ENCODE measurements at regions not wholly inside any gene's neighbourhood (a gene's known extent, or its start where the extent isn't known, plus 50 kb on each side); places are given as distances from the start of the nearest gene placed in this dataset.

DNA sequence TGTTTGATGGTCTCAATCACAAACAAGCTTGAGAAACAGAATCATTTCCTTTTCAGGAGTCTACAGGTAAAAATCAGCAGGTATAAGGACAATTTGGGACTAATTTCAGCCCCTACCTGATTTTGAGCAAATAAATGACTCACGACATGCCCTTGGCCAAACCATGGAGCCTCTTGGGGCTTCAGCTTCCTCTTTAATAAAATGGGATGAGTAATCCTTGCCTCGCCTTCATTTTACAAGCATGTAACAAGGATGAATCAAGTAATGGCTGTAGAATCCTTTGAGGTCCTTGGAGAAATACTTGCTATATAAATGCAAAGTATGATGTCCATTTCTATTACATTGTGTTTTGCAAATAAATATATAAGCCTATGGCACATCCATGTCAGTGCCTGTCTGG lies 212.8 kb upstream of the PODXL start:
- Histone ChIP-seq H3K4me1 (replicated peaks; ENCODE audit: insufficient read depth) (no peaks in the 10 kb centered on the region), H2AFZ (no peak overlapping the region), H3K27me3 (ENCODE audit: insufficient read depth, low read depth) (peaks cover 59% of the 10 kb centered on the region), H3K36me3 (ENCODE audit: low read depth) (no peaks in the 10 kb centered on the region), H3K27ac (no peak overlapping the region), H4K20me1 (ENCODE audit: insufficient read depth) (no peaks in the 10 kb centered on the region), H3F3A (ENCODE audit: insufficient read depth, low read depth) (no peaks in the 10 kb centered on the region), H3K79me2 (ENCODE audit: low read depth) (no peaks in the 10 kb centered on the region), H3K4me3 (no peak overlapping the region), H3K9me2 (ENCODE audit: insufficient read depth) (no peaks in the 10 kb centered on the region), H3K4me2 (no peak overlapping the region), H3K9me3 (ENCODE audit: insufficient read depth, low read depth) (no peaks in the 10 kb centered on the region)
- BruUV-seq (replicated peaks) = no TSS peak
- ChIA-PET POLR2A (ENCODE audit: unreplicated experiment) (no interaction called here), CTCF (no interaction called here)
- intact Hi-C loops (cut with micrococcal nuclease; ENCODE audit: unreplicated experiment) = no loop called here
- peak in 1 of 2 experiments; percentile 40 for DNase-seq
- no peak for TF ChIP-seq EZH2 (IDR thresholded peaks at IDR 0.05; ENCODE audit: low read depth)
- TF ChIP-seq, protein P1, sequence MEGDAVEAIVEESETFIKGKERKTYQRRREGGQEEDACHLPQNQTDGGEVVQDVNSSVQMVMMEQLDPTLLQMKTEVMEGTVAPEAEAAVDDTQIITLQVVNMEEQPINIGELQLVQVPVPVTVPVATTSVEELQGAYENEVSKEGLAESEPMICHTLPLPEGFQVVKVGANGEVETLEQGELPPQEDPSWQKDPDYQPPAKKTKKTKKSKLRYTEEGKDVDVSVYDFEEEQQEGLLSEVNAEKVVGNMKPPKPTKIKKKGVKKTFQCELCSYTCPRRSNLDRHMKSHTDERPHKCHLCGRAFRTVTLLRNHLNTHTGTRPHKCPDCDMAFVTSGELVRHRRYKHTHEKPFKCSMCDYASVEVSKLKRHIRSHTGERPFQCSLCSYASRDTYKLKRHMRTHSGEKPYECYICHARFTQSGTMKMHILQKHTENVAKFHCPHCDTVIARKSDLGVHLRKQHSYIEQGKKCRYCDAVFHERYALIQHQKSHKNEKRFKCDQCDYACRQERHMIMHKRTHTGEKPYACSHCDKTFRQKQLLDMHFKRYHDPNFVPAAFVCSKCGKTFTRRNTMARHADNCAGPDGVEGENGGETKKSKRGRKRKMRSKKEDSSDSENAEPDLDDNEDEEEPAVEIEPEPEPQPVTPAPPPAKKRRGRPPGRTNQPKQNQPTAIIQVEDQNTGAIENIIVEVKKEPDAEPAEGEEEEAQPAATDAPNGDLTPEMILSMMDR (conservative IDR thresholded peaks at IDR 0.05) = no peak

DNA sequence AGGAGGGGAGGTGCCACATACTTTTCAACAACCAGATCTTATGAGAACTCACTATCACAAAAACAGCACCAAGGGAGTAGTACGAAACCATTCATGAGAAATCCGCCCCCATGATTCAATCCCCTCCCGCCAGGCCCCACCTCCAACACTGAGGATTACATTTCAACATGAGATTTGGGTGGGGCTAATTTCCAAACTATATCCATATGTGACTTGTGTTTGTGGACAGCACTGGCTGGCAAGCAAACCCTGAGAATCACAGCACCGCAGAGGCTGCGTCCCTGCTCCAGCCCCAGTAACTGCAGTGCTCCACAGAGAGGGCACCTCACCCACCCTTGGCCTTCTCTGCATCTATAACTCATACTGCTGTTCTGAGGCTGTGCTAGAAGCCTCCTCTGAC lies 211.2 kb upstream of the PODXL start:
- H3K36me3 ChIP-seq (ENCODE audit: low read depth) = no peaks in the 10 kb centered on the region
- H3K9me2 ChIP-seq (ENCODE audit: insufficient read depth) = no peaks in the 10 kb centered on the region
- no peaks in the 10 kb centered on the region for H3K4me1 ChIP-seq (replicated peaks; ENCODE audit: insufficient read depth)
- H3K4me3 ChIP-seq = no peak overlapping the region
- no peak overlapping the region for H3K27ac ChIP-seq
- TF ChIP-seq, protein P1 (conservative IDR thresholded peaks at IDR 0.05) = no peak
- no peak for TF ChIP-seq EZH2 (IDR thresholded peaks at IDR 0.05; ENCODE audit: low read depth)
- ChIA-PET POLR2A (ENCODE audit: unreplicated experiment) (no interaction called here), CTCF (no interaction called here)
- no peak overlapping the region for H3K4me2 ChIP-seq
- H4K20me1 ChIP-seq (ENCODE audit: insufficient read depth) = no peaks in the 10 kb centered on the region
- H2AFZ ChIP-seq = no peak overlapping the region
- intact Hi-C loops (cut with micrococcal nuclease; ENCODE audit: unreplicated experiment) = no loop called here
- H3K79me2 ChIP-seq (ENCODE audit: low read depth) = no peaks in the 10 kb centered on the region
- DNase-seq = no peak
- H3F3A ChIP-seq (ENCODE audit: insufficient read depth, low read depth) = no peaks in the 10 kb centered on the region
- peaks cover 67% of the 10 kb centered on the region for H3K27me3 ChIP-seq (ENCODE audit: insufficient read depth, low read depth)
- no peaks in the 10 kb centered on the region for H3K9me3 ChIP-seq (ENCODE audit: insufficient read depth, low read depth)
- BruUV-seq (replicated peaks) = no TSS peak

DNA sequence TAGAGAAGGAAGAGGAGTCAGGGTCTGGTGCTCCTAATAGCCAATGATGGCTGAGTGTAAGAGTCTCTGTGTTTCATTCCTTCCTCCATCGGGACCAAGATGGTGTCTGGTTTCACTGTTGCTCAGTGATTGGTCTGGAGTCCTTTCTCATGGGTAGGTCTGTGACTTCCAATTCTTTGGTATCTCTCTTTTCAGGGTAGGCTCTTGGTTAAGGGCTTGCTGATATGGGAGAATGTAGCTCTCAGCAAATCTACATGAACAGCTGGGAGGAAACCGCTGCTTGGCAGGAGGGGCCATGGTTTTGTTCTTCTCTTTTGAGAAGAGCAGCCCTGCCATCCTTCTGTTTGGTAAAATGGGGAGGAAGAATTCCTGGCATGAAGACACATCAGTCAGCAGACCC lies 209.1 kb upstream of the PODXL start:
- DNase-seq = no peak
- no peak overlapping the region for H2AFZ ChIP-seq
- H3K9me2 ChIP-seq (ENCODE audit: insufficient read depth) = no peaks in the 10 kb centered on the region
- ChIA-PET CTCF (no interaction called here), POLR2A (ENCODE audit: unreplicated experiment) (no interaction called here)
- H3K27ac ChIP-seq = no peak overlapping the region
- intact Hi-C loops (cut with micrococcal nuclease; ENCODE audit: unreplicated experiment) = no loop called here
- no peaks in the 10 kb centered on the region for H3K79me2 ChIP-seq (ENCODE audit: low read depth)
- peaks cover 76% of the 10 kb centered on the region for H3K27me3 ChIP-seq (ENCODE audit: insufficient read depth, low read depth)
- no peak overlapping the region for H3K4me3 ChIP-seq
- H4K20me1 ChIP-seq (ENCODE audit: insufficient read depth) = no peaks in the 10 kb centered on the region
- TF ChIP-seq EZH2 (IDR thresholded peaks at IDR 0.05; ENCODE audit: low read depth) = no peak
- TF ChIP-seq, protein P1 (conservative IDR thresholded peaks at IDR 0.05) = no peak
- H3K9me3 ChIP-seq (ENCODE audit: insufficient read depth, low read depth) = no peaks in the 10 kb centered on the region
- no peaks in the 10 kb centered on the region for H3K4me1 ChIP-seq (replicated peaks; ENCODE audit: insufficient read depth)
- H3K4me2 ChIP-seq = no peak overlapping the region
- no TSS peak for BruUV-seq (replicated peaks)
- H3F3A ChIP-seq (ENCODE audit: insufficient read depth, low read depth) = no peaks in the 10 kb centered on the region
- H3K36me3 ChIP-seq (ENCODE audit: low read depth) = no peaks in the 10 kb centered on the region
